ENCODE measurements at regions not wholly inside any gene's neighbourhood (a gene's known extent, or its start where the extent isn't known, plus 50 kb on each side); places are given as distances from the start of the nearest gene placed in this dataset.

- POLR2A ChIA-PET (ENCODE audit: unreplicated experiment), result no interaction called here
- H2BK15ac ChIP-seq (ENCODE audit: low read depth, low read length), result no peak overlapping the region
Measured at GRCh38 chr4:38452542-38452941, 211.5 kb upstream of the KLF3 start.

More at GRCh38 chr4:38452542-38452941, 211.5 kb upstream of the KLF3 start:
- intact Hi-C loops (cut with micrococcal nuclease) (no loop called here), dilution Hi-C loops (cut with HindIII; ENCODE audit: low sequenced_read_pairs, unreplicated experiment) (no loop called here), in situ Hi-C loops (cut with MboI; ENCODE audit: low sequenced_read_pairs) (no loop called here)
- Histone ChIP-seq H3K56ac (ENCODE audit: extremely low read depth, insufficient read depth, low read length) (no peak overlapping the region), H3K9me3 (ENCODE audit: control insufficient read depth, insufficient read depth, low read length) (no peaks in the 10 kb centered on the region), H3K14ac (replicated peaks; ENCODE audit: low read depth, low read length) (no peak overlapping the region), H2AK5ac (ENCODE audit: low read depth, low read length) (no peak overlapping the region), H2BK20ac (ENCODE audit: low read depth, low read length) (no peak overlapping the region), H3K4me1 (ENCODE audit: control insufficient read depth, insufficient read depth, low read length) (no peaks in the 10 kb centered on the region), H3K9ac (ENCODE audit: low read depth, low read length) (no peak overlapping the region), H3K79me1 (ENCODE audit: low read depth in 1 of 2, low read length in 2 of 2) (no peaks in the 10 kb centered on the region), H4K8ac (ENCODE audit: low read depth in 2 of 2, low read length in 2 of 2) (no peak overlapping the region), H4K20me1 (ENCODE audit: insufficient read depth, low read length) (no peaks in the 10 kb centered on the region), H3K27ac (ENCODE audit: insufficient read depth, low read length) (no peak overlapping the region), H4K91ac (ENCODE audit: insufficient read depth, low read depth, low read length) (no peak overlapping the region), H2BK5ac (ENCODE audit: low read depth, low read length, poor library complexity, severe bottlenecking) (no peak overlapping the region), H3K9me1 (ENCODE audit: insufficient read depth, low read length) (no peaks in the 10 kb centered on the region), H3K27me3 (ENCODE audit: control insufficient read depth, insufficient read depth, low read length) (peaks cover 20% of the 10 kb centered on the region), H3K4me2 (ENCODE audit: low read depth, low read length) (no peak overlapping the region), H3K36me3 (ENCODE audit: control insufficient read depth, insufficient read depth, low read length) (no peaks in the 10 kb centered on the region), H3K4ac (ENCODE audit: low read depth, low read length) (no peak overlapping the region), H4K5ac (ENCODE audit: low read depth, low read length) (no peak overlapping the region), H2AK9ac (replicated peaks; ENCODE audit: low read depth, low read length, poor library complexity) (no peak overlapping the region), H3K4me3 (ENCODE audit: insufficient read depth, low read depth, low read length) (no peak overlapping the region), H3K18ac (ENCODE audit: low read depth, low read length) (no peak overlapping the region), H2AFZ (replicated peaks; ENCODE audit: low read length, poor library complexity) (no peak overlapping the region), H3K23ac (ENCODE audit: low read depth, low read length) (no peak overlapping the region), H2BK120ac (ENCODE audit: low read depth, low read length) (no peak overlapping the region)
- DNase-seq (no peak), ATAC-seq (ENCODE audit: low read depth) (no peak)
- WGBS, 2 experiments (ENCODE audit: extremely low coverage in 2 of 2, insufficient read length in 1 of 2), result no CpG with 5 or more reads among the region's 3 CpGs
- CTCF ChIA-PET, result no interaction called here
- TF ChIP-seq MAZ (IDR thresholded peaks at IDR 0.05; ENCODE audit: borderline replicate concordance, low read depth, low read length), result no peak
- no peak for TF ChIP-seq BHLHE40 (IDR thresholded peaks at IDR 0.05; ENCODE audit: low read depth, low read length)
- TF ChIP-seq FOS (IDR thresholded peaks at IDR 0.05; ENCODE audit: low read depth, low read length), result no peak
- no peak for TF ChIP-seq ELK1 (IDR thresholded peaks at IDR 0.05; ENCODE audit: borderline replicate concordance, low read depth, low read length)
- no peak for TF ChIP-seq NFE2L2 (IDR thresholded peaks at IDR 0.05; ENCODE audit: low read depth, low read length)
- TF ChIP-seq POLR2A (IDR thresholded peaks at IDR 0.05; ENCODE audit: low read depth, low read length), result no peak
- TF ChIP-seq, protein P1, sequence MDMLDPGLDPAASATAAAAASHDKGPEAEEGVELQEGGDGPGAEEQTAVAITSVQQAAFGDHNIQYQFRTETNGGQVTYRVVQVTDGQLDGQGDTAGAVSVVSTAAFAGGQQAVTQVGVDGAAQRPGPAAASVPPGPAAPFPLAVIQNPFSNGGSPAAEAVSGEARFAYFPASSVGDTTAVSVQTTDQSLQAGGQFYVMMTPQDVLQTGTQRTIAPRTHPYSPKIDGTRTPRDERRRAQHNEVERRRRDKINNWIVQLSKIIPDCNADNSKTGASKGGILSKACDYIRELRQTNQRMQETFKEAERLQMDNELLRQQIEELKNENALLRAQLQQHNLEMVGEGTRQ (IDR thresholded peaks at IDR 0.05; ENCODE audit: low read depth, low read length), result no peak
- TF ChIP-seq CTCF (conservative IDR thresholded peaks at IDR 0.05; ENCODE audit: low read depth, low read length), result no peak
- BruUV-seq (replicated peaks), result no TSS peak

Data from IMR-90 (cell line).